ENCODE measurements at regions not wholly inside any gene's neighbourhood (a gene's known extent, or its start where the extent isn't known, plus 50 kb on each side); places are given as distances from the start of the nearest gene placed in this dataset.

- ATAC-seq, result no peak
- no peak for TF ChIP-seq ZFP3 (CRISPR knock-in tag; IDR thresholded peaks at IDR 0.05)
- TF ChIP-seq, protein P1, sequence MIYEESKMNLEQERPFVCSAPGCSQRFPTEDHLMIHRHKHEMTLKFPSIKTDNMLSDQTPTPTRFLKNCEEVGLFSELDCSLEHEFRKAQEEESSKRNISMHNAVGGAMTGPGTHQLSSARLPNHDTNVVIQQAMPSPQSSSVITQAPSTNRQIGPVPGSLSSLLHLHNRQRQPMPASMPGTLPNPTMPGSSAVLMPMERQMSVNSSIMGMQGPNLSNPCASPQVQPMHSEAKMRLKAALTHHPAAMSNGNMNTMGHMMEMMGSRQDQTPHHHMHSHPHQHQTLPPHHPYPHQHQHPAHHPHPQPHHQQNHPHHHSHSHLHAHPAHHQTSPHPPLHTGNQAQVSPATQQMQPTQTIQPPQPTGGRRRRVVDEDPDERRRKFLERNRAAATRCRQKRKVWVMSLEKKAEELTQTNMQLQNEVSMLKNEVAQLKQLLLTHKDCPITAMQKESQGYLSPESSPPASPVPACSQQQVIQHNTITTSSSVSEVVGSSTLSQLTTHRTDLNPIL (CRISPR knock-in tag; IDR thresholded peaks at IDR 0.05; ENCODE audit: low read depth), result no peak
- TF ChIP-seq BACH2 (CRISPR knock-in tag; IDR thresholded peaks at IDR 0.05; ENCODE audit: borderline replicate concordance), result no peak
- TF ChIP-seq TOX (CRISPR knock-in tag; IDR thresholded peaks at IDR 0.05; ENCODE audit: borderline replicate concordance), result no peak
- no peak for TF ChIP-seq PATZ1 (CRISPR knock-in tag; IDR thresholded peaks at IDR 0.05; ENCODE audit: borderline replicate concordance)
- no peak for TF ChIP-seq RARB (CRISPR knock-in tag; IDR thresholded peaks at IDR 0.05)
- no peak for TF ChIP-seq SNAI2 (CRISPR knock-in tag; IDR thresholded peaks at IDR 0.05)
- no peak for TF ChIP-seq ZNF70 (CRISPR knock-in tag; IDR thresholded peaks at IDR 0.05)
- no peak for TF ChIP-seq CSRNP3 (CRISPR knock-in tag; IDR thresholded peaks at IDR 0.05)
Observed at GRCh38 chr6:167392631-167393316, 67.9 kb downstream of the TTLL2 start.

GRCh38 chr6:167393731-167394130, 68.8 kb downstream of the TTLL2 start:
- no peak for ATAC-seq
- TF ChIP-seq, protein P2, sequence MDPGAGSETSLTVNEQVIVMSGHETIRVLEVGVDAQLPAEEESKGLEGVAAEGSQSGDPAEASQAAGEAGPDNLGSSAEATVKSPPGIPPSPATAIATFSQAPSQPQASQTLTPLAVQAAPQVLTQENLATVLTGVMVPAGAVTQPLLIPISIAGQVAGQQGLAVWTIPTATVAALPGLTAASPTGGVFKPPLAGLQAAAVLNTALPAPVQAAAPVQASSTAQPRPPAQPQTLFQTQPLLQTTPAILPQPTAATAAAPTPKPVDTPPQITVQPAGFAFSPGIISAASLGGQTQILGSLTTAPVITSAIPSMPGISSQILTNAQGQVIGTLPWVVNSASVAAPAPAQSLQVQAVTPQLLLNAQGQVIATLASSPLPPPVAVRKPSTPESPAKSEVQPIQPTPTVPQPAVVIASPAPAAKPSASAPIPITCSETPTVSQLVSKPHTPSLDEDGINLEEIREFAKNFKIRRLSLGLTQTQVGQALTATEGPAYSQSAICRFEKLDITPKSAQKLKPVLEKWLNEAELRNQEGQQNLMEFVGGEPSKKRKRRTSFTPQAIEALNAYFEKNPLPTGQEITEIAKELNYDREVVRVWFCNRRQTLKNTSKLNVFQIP (CRISPR knock-in tag; IDR thresholded peaks at IDR 0.05; ENCODE audit: borderline replicate concordance, low read depth), result no peak
- TF ChIP-seq ZNF8 (CRISPR knock-in tag; IDR thresholded peaks at IDR 0.05) (no peak), ZNF70 (CRISPR knock-in tag; IDR thresholded peaks at IDR 0.05) (no peak), ZNF565 (CRISPR knock-in tag; conservative IDR thresholded peaks at IDR 0.05; ENCODE audit: low read depth) (no peak), PPARA (CRISPR knock-in tag; IDR thresholded peaks at IDR 0.05; ENCODE audit: borderline replicate concordance) (no peak), ZC3H10 (CRISPR knock-in tag; IDR thresholded peaks at IDR 0.05) (no peak), OSR1 (CRISPR knock-in tag; IDR thresholded peaks at IDR 0.05) (no peak), BACH2 (CRISPR knock-in tag; IDR thresholded peaks at IDR 0.05; ENCODE audit: borderline replicate concordance) (no peak), ISL1 (CRISPR knock-in tag; IDR thresholded peaks at IDR 0.05) (no peak), TCF4 (CRISPR knock-in tag; IDR thresholded peaks at IDR 0.05; ENCODE audit: borderline replicate concordance) (no peak), ZFP3 (CRISPR knock-in tag; IDR thresholded peaks at IDR 0.05) (no peak), TSHZ2 (CRISPR knock-in tag; IDR thresholded peaks at IDR 0.05) (no peak), CSDC2 (CRISPR knock-in tag; IDR thresholded peaks at IDR 0.05) (no peak), GLIS3 (CRISPR knock-in tag; IDR thresholded peaks at IDR 0.05) (no peak), ARNTL (CRISPR knock-in tag; IDR thresholded peaks at IDR 0.05; ENCODE audit: borderline replicate concordance, low read depth) (no peak), ESRRG (CRISPR knock-in tag; IDR thresholded peaks at IDR 0.05) (no peak), TOX (CRISPR knock-in tag; IDR thresholded peaks at IDR 0.05; ENCODE audit: borderline replicate concordance) (no peak), SNAI2 (CRISPR knock-in tag; IDR thresholded peaks at IDR 0.05) (no peak)

Measured in SK-N-SH treated with all-trans-retinoic acid at 6 μM for 48 hours (cell line).